ENCODE measurements at regions not wholly inside any gene's neighbourhood (a gene's known extent, or its start where the extent isn't known, plus 50 kb on each side); places are given as distances from the start of the nearest gene placed in this dataset.

GRCh38 chr5:60488466-60489130 is 211.4 kb downstream of the DEPDC1B start:
- H3K36me3 ChIP-seq (ENCODE audit: control insufficient read depth in 2 of 2, extremely low read depth in 1 of 2, insufficient read depth in 2 of 2, low read length in 2 of 2) = no peaks in the 10 kb centered on the region
- DNase-seq (ENCODE audit: low read depth, low spot score) = no peak
- ChIA-PET CTCF (no interaction called here), POLR2A (no interaction called here)
- no peak overlapping the region for H2AFZ ChIP-seq (ENCODE audit: low read depth, low read length)
- dilution Hi-C loops (cut with MboI; ENCODE audit: extremely low pct_ligation_motif_present, low sequenced_read_pairs) = no loop called here
- no peaks in the 10 kb centered on the region for H3K9me3 ChIP-seq (replicated peaks; ENCODE audit: control insufficient read depth, insufficient read depth, low read length)
- H3K79me2 ChIP-seq (ENCODE audit: control insufficient read depth, insufficient read depth, low read length) = no peaks in the 10 kb centered on the region
- no peaks in the 10 kb centered on the region for H3K27me3 ChIP-seq (ENCODE audit: control insufficient read depth in 2 of 2, insufficient read depth in 2 of 2, low read length in 2 of 2)
- H3K9me1 ChIP-seq (replicated peaks; ENCODE audit: control insufficient read depth, extremely low read depth, insufficient read depth, low read length) = no peaks in the 10 kb centered on the region
- intact Hi-C loops (cut with micrococcal nuclease) = no loop called here
- no peak overlapping the region for H3K4me3 ChIP-seq (replicated peaks in 1 of 3; ENCODE audit: insufficient read depth in 1 of 3, low read depth in 1 of 3, low read length in 3 of 3)
- H3K4me1 ChIP-seq (ENCODE audit: control insufficient read depth, extremely low read depth, insufficient read depth, low read length) = no peaks in the 10 kb centered on the region
- BruUV-seq (replicated peaks) = no TSS peak
- no peak overlapping the region for H3K9ac ChIP-seq (replicated peaks; ENCODE audit: extremely low read depth, insufficient read depth, low read length)
- no peak overlapping the region for H3K27ac ChIP-seq (ENCODE audit: insufficient read depth, low read depth, low read length)
- TF ChIP-seq MAX (IDR thresholded peaks at IDR 0.05; ENCODE audit: insufficient read depth, insufficient read length) (no peak), GATA2 (IDR thresholded peaks at IDR 0.05; ENCODE audit: insufficient read depth, insufficient read length, low read depth, low read length) (no peak), JUN (IDR thresholded peaks at IDR 0.05; ENCODE audit: borderline replicate concordance, insufficient read depth, insufficient read length, low read depth) (no peak), EZH2 (IDR thresholded peaks at IDR 0.05; ENCODE audit: borderline replicate concordance, low read depth, low read length, severe bottlenecking) (no peak), POLR2A (IDR thresholded peaks at IDR 0.05; ENCODE audit: low read depth, low read length) (no peak), POLR2AphosphoS5 (IDR thresholded peaks at IDR 0.05; ENCODE audit: insufficient read depth, low read depth, low read length) (no peak), MYC (IDR thresholded peaks at IDR 0.05; ENCODE audit: low read depth, low read length) (no peak), FOS (IDR thresholded peaks at IDR 0.05; ENCODE audit: borderline replicate concordance, insufficient read depth, low read length) (no peak), CTCF (IDR thresholded peaks at IDR 0.05; ENCODE audit: extremely low read depth in 1 of 2, insufficient read depth in 1 of 2, low read depth in 1 of 2, low read length in 2 of 2) (no peak)
- no peak for FAIRE-seq
- no peak overlapping the region for H3K4me2 ChIP-seq (ENCODE audit: insufficient read depth, low read length)
- H4K20me1 ChIP-seq (replicated peaks; ENCODE audit: control insufficient read depth, extremely low read depth, insufficient read depth, low read length) = no peaks in the 10 kb centered on the region

All from endothelial cell of umbilical vein (primary cell).